IMR-90 (cell line): ENCODE measurements at regions not wholly inside any gene's neighbourhood (a gene's known extent, or its start where the extent isn't known, plus 50 kb on each side); places are given as distances from the start of the nearest gene placed in this dataset.

Source experiments
- ATAC-seq: fragments of 200-7000 bp; cut with Tn5 transposase; 2 replicates; pipeline ENCODE4 v1.9.1; 2020; ENCODE audit warnings: low read depth, mild to moderate bottlenecking, moderate library complexity
- BruUV-seq: library from RNA; stranded (reverse); fragments of 400-500 nt; replicated peaks from 2 replicates; lab custom pipeline; 2021; lab: Mats Ljungman, UMichigan
- CTCF ChIA-PET: fragments of 300-600 bp; formaldehyde crosslinking; extraction: SDS; loops from one replicate; lab custom pipeline; 2021; ENCODE audit warnings: antibody characterized with exemption; lab: Yijun Ruan, JAX
- POLR2A ChIA-PET: fragments of 300-600 bp; sonication (Branson Sonifier 250); formaldehyde crosslinking; loops from one replicate; lab custom pipeline; 2022; ENCODE audit warnings: antibody characterized with exemption; ENCODE audit not compliant: unreplicated experiment; lab: Charles Lee
- DNase-seq: peaks from one replicate; pipeline ENCODE4 v3.0.0; 2013
- H2AFZ ChIP-seq: replicated peaks from 2 replicates; pipeline ENCODE3; 2013; ENCODE audit warnings: low read length, mild to moderate bottlenecking; ENCODE audit not compliant: poor library complexity
- H2AK5ac ChIP-seq: 2 replicates; pipeline ENCODE4 v1.6.1; 2013; ENCODE audit warnings: low read depth, low read length, inconsistent platforms
- H2AK9ac ChIP-seq: replicated peaks from 2 replicates; pipeline ENCODE3; 2013; ENCODE audit warnings: mild to moderate bottlenecking, low read depth, low read length, moderate library complexity; ENCODE audit not compliant: poor library complexity
- H2BK120ac ChIP-seq: 2 replicates; pipeline ENCODE4 v1.6.1; 2013; ENCODE audit warnings: low read depth, low read length, inconsistent platforms
- H2BK15ac ChIP-seq: 3 replicates; pipeline ENCODE4 v1.6.1; 2013; ENCODE audit warnings: low read depth, low read length, inconsistent platforms
- H2BK20ac ChIP-seq: 2 replicates; pipeline ENCODE4 v1.6.1; 2013; ENCODE audit warnings: low read depth, mild to moderate bottlenecking, inconsistent platforms, low read length, moderate library complexity
- H2BK5ac ChIP-seq: 2 replicates; pipeline ENCODE4 v1.6.1; 2013; ENCODE audit warnings: mild to moderate bottlenecking, low read depth, low read length, inconsistent platforms; ENCODE audit not compliant: poor library complexity, severe bottlenecking
- H3K14ac ChIP-seq: replicated peaks from 2 replicates; pipeline ENCODE4 v1.6.1; 2013; ENCODE audit warnings: low read depth, low read length, inconsistent platforms
- H3K18ac ChIP-seq: 2 replicates; pipeline ENCODE4 v1.6.1; 2013; ENCODE audit warnings: low read depth, low read length, control low read depth
- H3K23ac ChIP-seq: 2 replicates; pipeline ENCODE4 v1.6.1; 2013; ENCODE audit warnings: low read depth, low read length, inconsistent platforms
- H3K27ac ChIP-seq: 2 replicates; pipeline ENCODE4 v1.5.1; 2013; ENCODE audit warnings: mild to moderate bottlenecking, control low read depth, low read length; ENCODE audit not compliant: insufficient read depth
- H3K27me3 ChIP-seq: 2 replicates; pipeline ENCODE4 v1.6.1; 2013; ENCODE audit warnings: low read length; ENCODE audit not compliant: control insufficient read depth, insufficient read depth
- H3K36me3 ChIP-seq: 2 replicates; pipeline ENCODE4 v1.6.1; 2013; ENCODE audit warnings: low read length, mixed read lengths; ENCODE audit not compliant: control insufficient read depth, insufficient read depth
- H3K4ac ChIP-seq: 2 replicates; pipeline ENCODE4 v1.6.1; 2013; ENCODE audit warnings: low read depth, low read length, inconsistent platforms
- H3K4me1 ChIP-seq: 2 replicates; pipeline ENCODE4 v1.6.1; 2013; ENCODE audit warnings: low read length, mixed read lengths; ENCODE audit not compliant: control insufficient read depth, insufficient read depth
- H3K4me2 ChIP-seq: 2 replicates; pipeline ENCODE4 v1.6.1; 2013; ENCODE audit warnings: low read depth, mild to moderate bottlenecking, control low read depth, low read length, moderate library complexity
- H3K4me3 ChIP-seq: 2 replicates; pipeline ENCODE4 v1.5.1; 2013; ENCODE audit warnings: low read depth, mild to moderate bottlenecking, control low read depth, low read length, moderate library complexity; ENCODE audit not compliant: insufficient read depth
- H3K56ac ChIP-seq: 2 replicates; pipeline ENCODE4 v1.6.1; 2013; ENCODE audit warnings: low read length, inconsistent platforms; ENCODE audit not compliant: insufficient read depth; ENCODE audit errors: extremely low read depth
- H3K79me1 ChIP-seq, 2 experiments: 2 replicates each; pipeline ENCODE4 v1.6.1; 2013; ENCODE audit warnings: low read length in 2 of 2, inconsistent platforms in 1 of 2, low read depth in 1 of 2
- H3K9ac ChIP-seq: 2 replicates; pipeline ENCODE4 v1.6.1; 2013; ENCODE audit warnings: low read depth, low read length, control low read depth
- H3K9me1 ChIP-seq: 2 replicates; pipeline ENCODE4 v1.6.1; 2013; ENCODE audit warnings: low read length, inconsistent platforms; ENCODE audit not compliant: insufficient read depth
- H3K9me3 ChIP-seq: 2 replicates; pipeline ENCODE4 v1.6.1; 2013; ENCODE audit warnings: low read length; ENCODE audit not compliant: control insufficient read depth, insufficient read depth
- H4K20me1 ChIP-seq: 2 replicates; pipeline ENCODE4 v1.6.1; 2013; ENCODE audit warnings: low read length, inconsistent platforms; ENCODE audit not compliant: insufficient read depth
- H4K5ac ChIP-seq: 2 replicates; pipeline ENCODE4 v1.6.1; 2013; ENCODE audit warnings: mild to moderate bottlenecking, low read depth, low read length, control low read depth
- H4K8ac ChIP-seq, 2 experiments: 2 replicates each; pipeline ENCODE4 v1.6.1; 2013; ENCODE audit warnings: low read depth in 2 of 2, low read length in 2 of 2, control low read depth in 1 of 2, inconsistent platforms in 1 of 2
- H4K91ac ChIP-seq: 2 replicates; pipeline ENCODE4 v1.6.1; 2013; ENCODE audit warnings: low read depth, low read length, inconsistent platforms; ENCODE audit not compliant: insufficient read depth
- BHLHE40 ChIP-seq: fragments of 150-350 bp; IDR thresholded peaks from 2 replicates; pipeline ENCODE4 v1.6.1; 2016; ENCODE audit warnings: mild to moderate bottlenecking, low read depth, low read length
- CEBPB ChIP-seq: IDR thresholded peaks from 2 replicates; pipeline ENCODE4 v1.6.1; 2012; ENCODE audit warnings: low read depth, low read length, improper control_type of control experiment
- CHD1 ChIP-seq: IDR thresholded peaks from 2 replicates; pipeline ENCODE4 v1.6.1; 2012; ENCODE audit warnings: low read depth, low read length, improper control_type of control experiment
- FOS ChIP-seq: fragments of 150-350 bp; IDR thresholded peaks from 2 replicates; pipeline ENCODE4 v1.6.1; 2016; ENCODE audit warnings: low read depth, low read length
- MAFK ChIP-seq: IDR thresholded peaks from 2 replicates; pipeline ENCODE4 v1.6.1; 2012; ENCODE audit warnings: low read depth, low read length, improper control_type of control experiment
- MAZ ChIP-seq: IDR thresholded peaks from 2 replicates; pipeline ENCODE4 v1.6.1; 2012; ENCODE audit warnings: low read depth, mild to moderate bottlenecking, low read length, improper control_type of control experiment, moderate library complexity, borderline replicate concordance
- MXI1 ChIP-seq: IDR thresholded peaks from 2 replicates; pipeline ENCODE4 v1.6.1; 2012; ENCODE audit warnings: low read depth, mild to moderate bottlenecking, low read length, moderate library complexity, borderline replicate concordance
- NFE2L2 ChIP-seq: fragments of 150-350 bp; IDR thresholded peaks from 2 replicates; pipeline ENCODE4 v1.6.1; 2016; ENCODE audit warnings: low read depth, mild to moderate bottlenecking, low read length
- POLR2A ChIP-seq: IDR thresholded peaks from 2 replicates; pipeline ENCODE4 v1.6.1; 2012; ENCODE audit warnings: mild to moderate bottlenecking, low read depth, low read length
- RAD21 ChIP-seq: IDR thresholded peaks from 2 replicates; pipeline ENCODE4 v1.6.1; 2012; ENCODE audit warnings: low read length, improper control_type of control experiment
- RCOR1 ChIP-seq: IDR thresholded peaks from 2 replicates; pipeline ENCODE4 v1.6.1; 2012; ENCODE audit warnings: mild to moderate bottlenecking, low read length, improper control_type of control experiment; ENCODE audit not compliant: insufficient replicate concordance
- RFX5 ChIP-seq: IDR thresholded peaks from 2 replicates; pipeline ENCODE4 v1.8.0; 2012; ENCODE audit warnings: low read depth, mild to moderate bottlenecking, low read length, moderate library complexity
- SMC3 ChIP-seq: fragments of 150-350 bp; IDR thresholded peaks from 2 replicates; pipeline ENCODE4 v1.6.1; 2016; ENCODE audit warnings: low read depth, mild to moderate bottlenecking, antibody characterized with exemption, low read length, moderate library complexity
- WGBS, 2 experiments: methylation state at CpG; one replicate each; pipeline versions ENCODE4 v1.1.5 to v1.1.7; 2013; ENCODE audit warnings: missing lambda C conversion rate in 2 of 2; ENCODE audit not compliant: insufficient read length in 1 of 2; ENCODE audit errors: extremely low coverage in 2 of 2; 5-methylcytosine and 5-hydroxymethylcytosine counted together
- dilution Hi-C: fragments of 300-500 bp; cut with HindIII; formaldehyde crosslinking; loops from one replicate; pipeline ENCODE4 v1.14.3; 2018; ENCODE audit warnings: low sequenced_read_pairs; ENCODE audit not compliant: unreplicated experiment
- in situ Hi-C: fragments of 300-500 bp; cut with MboI; formaldehyde crosslinking; loops from 3 replicates; pipeline ENCODE4 v1.14.3; 2019; ENCODE audit warnings: low sequenced_read_pairs, inconsistent platforms, mixed read lengths
- intact Hi-C: fragments of 100-400 bp; cut with micrococcal nuclease; formaldehyde crosslinking; loops from 2 replicates; pipeline ENCODE4 v1.10.0; 2022
- TF ChIP-seq, protein P1 (sequence below): conservative IDR thresholded peaks from 2 replicates; pipeline ENCODE4 v1.5.1; 2012; ENCODE audit warnings: mild to moderate bottlenecking, low read depth, low read length, improper control_type of control experiment
- TF ChIP-seq, protein P2 (sequence below): fragments of 150-350 bp; IDR thresholded peaks from 2 replicates; pipeline ENCODE4 v1.6.1; 2016; ENCODE audit warnings: low read depth, mild to moderate bottlenecking, low read length, moderate library complexity, borderline replicate concordance

DNA sequence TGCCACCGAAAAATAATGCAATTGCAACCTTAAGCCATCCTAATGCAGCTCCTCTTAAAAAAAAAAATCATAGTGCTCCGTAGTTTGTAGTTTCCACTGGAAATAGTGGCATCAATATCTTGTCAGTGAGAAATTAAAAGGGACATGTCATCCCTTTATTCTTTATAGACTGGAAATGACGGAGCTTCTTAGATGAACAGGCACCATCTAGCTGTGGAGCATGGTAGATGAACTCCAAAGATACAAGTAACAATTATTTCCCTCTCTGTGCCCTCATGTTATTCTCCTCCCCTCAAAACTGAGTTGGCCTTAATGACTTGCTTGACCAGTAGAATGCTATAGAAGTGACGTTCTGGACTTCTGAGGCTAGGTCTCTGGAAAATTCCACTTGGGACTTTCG, 268.1 kb upstream of the SPTLC3 start:
- DNase-seq (no peak), ATAC-seq (no peak)
- no peaks in the 10 kb centered on the region for H3K36me3 ChIP-seq
- H4K20me1 ChIP-seq, result no peaks in the 10 kb centered on the region
- peaks cover 13% of the 10 kb centered on the region for H3K9me3 ChIP-seq
- H3K27ac ChIP-seq, result no peak overlapping the region
- H3K4me2 ChIP-seq, result no peak overlapping the region
- no peak overlapping the region for H2AFZ ChIP-seq
- no peak overlapping the region for H3K23ac ChIP-seq
- H3K4me1 ChIP-seq, result no peaks in the 10 kb centered on the region
- H2AK5ac ChIP-seq, result no peak overlapping the region
- POLR2A ChIA-PET, result no interaction called here
- no peak overlapping the region for H4K91ac ChIP-seq
- no peak overlapping the region for H4K8ac ChIP-seq
- TF ChIP-seq MAFK, result no peak
- no peak for TF ChIP-seq RFX5
- no peak for TF ChIP-seq RCOR1
- TF ChIP-seq CHD1, result no peak
- no peak for TF ChIP-seq RAD21
- TF ChIP-seq FOS, result no peak
- TF ChIP-seq, protein P1, sequence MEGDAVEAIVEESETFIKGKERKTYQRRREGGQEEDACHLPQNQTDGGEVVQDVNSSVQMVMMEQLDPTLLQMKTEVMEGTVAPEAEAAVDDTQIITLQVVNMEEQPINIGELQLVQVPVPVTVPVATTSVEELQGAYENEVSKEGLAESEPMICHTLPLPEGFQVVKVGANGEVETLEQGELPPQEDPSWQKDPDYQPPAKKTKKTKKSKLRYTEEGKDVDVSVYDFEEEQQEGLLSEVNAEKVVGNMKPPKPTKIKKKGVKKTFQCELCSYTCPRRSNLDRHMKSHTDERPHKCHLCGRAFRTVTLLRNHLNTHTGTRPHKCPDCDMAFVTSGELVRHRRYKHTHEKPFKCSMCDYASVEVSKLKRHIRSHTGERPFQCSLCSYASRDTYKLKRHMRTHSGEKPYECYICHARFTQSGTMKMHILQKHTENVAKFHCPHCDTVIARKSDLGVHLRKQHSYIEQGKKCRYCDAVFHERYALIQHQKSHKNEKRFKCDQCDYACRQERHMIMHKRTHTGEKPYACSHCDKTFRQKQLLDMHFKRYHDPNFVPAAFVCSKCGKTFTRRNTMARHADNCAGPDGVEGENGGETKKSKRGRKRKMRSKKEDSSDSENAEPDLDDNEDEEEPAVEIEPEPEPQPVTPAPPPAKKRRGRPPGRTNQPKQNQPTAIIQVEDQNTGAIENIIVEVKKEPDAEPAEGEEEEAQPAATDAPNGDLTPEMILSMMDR, result no peak
- no peak for TF ChIP-seq SMC3
- TF ChIP-seq CEBPB, result no peak
- no peak for TF ChIP-seq MXI1
- TF ChIP-seq BHLHE40, result no peak
- TF ChIP-seq NFE2L2, result no peak
- TF ChIP-seq, protein P2, sequence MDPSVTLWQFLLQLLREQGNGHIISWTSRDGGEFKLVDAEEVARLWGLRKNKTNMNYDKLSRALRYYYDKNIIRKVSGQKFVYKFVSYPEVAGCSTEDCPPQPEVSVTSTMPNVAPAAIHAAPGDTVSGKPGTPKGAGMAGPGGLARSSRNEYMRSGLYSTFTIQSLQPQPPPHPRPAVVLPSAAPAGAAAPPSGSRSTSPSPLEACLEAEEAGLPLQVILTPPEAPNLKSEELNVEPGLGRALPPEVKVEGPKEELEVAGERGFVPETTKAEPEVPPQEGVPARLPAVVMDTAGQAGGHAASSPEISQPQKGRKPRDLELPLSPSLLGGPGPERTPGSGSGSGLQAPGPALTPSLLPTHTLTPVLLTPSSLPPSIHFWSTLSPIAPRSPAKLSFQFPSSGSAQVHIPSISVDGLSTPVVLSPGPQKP, result no peak
- TF ChIP-seq POLR2A, result no peak
- no peak for TF ChIP-seq MAZ
- H3K56ac ChIP-seq, result no peak overlapping the region
- no TSS peak for BruUV-seq
- H3K79me1 ChIP-seq, result no peaks in the 10 kb centered on the region
- H3K4ac ChIP-seq, result no peak overlapping the region
- no peak overlapping the region for H3K18ac ChIP-seq
- H2BK20ac ChIP-seq, result no peak overlapping the region
- H3K4me3 ChIP-seq, result no peak overlapping the region
- no peak overlapping the region for H2AK9ac ChIP-seq
- intact Hi-C loops (no loop called here), dilution Hi-C loops (no loop called here), in situ Hi-C loops (no loop called here)
- CTCF ChIA-PET, result no interaction called here
- no peaks in the 10 kb centered on the region for H3K27me3 ChIP-seq
- no peak overlapping the region for H3K14ac ChIP-seq
- no peak overlapping the region for H3K9ac ChIP-seq
- no peak overlapping the region for H2BK15ac ChIP-seq
- H2BK120ac ChIP-seq, result no peak overlapping the region
- H4K5ac ChIP-seq, result no peak overlapping the region
- H2BK5ac ChIP-seq, result no peak overlapping the region
- no peaks in the 10 kb centered on the region for H3K9me1 ChIP-seq
- WGBS, 2 experiments, result 60% methylated on average over 1 of the region's 5 CpGs; no CpG with 5 or more reads in 1 of the 2 experiments
